Epithelial cell of proximal tubule (primary cell): ENCODE measurements at regions not wholly inside any gene's neighbourhood (a gene's known extent, or its start where the extent isn't known, plus 50 kb on each side); places are given as distances from the start of the nearest gene placed in this dataset.

Experiments
- DNase-seq: peaks from one replicate; pipeline ENCODE4 v3.0.0-alpha.2; 2011; ENCODE audit warnings: low read depth
- H3K4me3 ChIP-seq: 2 replicates; pipeline ENCODE4 v1.5.1; 2011; ENCODE audit warnings: low read depth, mild to moderate bottlenecking, low read length
- TF ChIP-seq, protein P1 (sequence below): conservative IDR thresholded peaks from 2 replicates; pipeline ENCODE4 v1.5.1; 2012; ENCODE audit warnings: low read depth, mild to moderate bottlenecking, low read length

DNA sequence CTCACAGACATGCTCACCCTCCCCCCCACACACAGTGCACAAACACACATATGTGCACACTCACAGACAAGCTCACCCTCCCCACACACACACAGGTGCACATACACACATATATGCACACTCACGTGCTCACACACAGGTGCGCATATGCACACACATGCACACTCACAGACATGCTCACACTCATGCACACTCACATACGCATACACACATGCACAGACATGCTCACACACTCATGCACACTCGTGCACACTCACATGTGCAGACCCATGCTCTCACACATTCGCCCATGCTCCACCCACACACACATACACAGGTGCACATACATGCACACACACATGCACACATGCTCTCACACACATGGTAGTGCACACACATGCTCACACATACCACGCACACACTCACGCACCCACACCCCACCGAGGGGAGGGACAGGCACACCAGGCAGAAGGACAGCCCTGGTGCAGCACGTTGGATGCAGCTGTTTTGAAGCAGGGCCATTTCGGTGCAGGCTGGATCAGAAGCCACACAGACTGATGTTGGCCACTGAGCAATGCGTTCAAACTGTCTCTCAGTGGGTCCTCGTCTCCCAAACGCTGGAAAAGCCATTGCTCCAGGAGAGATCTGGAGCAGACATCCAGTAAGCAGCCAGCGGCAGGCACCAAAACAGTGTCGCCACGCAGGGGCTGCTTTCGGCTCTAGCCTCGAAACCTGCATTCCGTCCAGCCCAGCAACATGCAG, 86.2 kb upstream of the ZNF469 start:
- TF ChIP-seq, protein P1, sequence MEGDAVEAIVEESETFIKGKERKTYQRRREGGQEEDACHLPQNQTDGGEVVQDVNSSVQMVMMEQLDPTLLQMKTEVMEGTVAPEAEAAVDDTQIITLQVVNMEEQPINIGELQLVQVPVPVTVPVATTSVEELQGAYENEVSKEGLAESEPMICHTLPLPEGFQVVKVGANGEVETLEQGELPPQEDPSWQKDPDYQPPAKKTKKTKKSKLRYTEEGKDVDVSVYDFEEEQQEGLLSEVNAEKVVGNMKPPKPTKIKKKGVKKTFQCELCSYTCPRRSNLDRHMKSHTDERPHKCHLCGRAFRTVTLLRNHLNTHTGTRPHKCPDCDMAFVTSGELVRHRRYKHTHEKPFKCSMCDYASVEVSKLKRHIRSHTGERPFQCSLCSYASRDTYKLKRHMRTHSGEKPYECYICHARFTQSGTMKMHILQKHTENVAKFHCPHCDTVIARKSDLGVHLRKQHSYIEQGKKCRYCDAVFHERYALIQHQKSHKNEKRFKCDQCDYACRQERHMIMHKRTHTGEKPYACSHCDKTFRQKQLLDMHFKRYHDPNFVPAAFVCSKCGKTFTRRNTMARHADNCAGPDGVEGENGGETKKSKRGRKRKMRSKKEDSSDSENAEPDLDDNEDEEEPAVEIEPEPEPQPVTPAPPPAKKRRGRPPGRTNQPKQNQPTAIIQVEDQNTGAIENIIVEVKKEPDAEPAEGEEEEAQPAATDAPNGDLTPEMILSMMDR, result no peak
- DNase-seq, result no peak
- no peak overlapping the region for H3K4me3 ChIP-seq

- DNase-seq, result no peak
- TF ChIP-seq, protein P1, result no peak
- no peak overlapping the region for H3K4me3 ChIP-seq
Observed at GRCh38 chr16:88297178-88297720, 85.5 kb upstream of the ZNF469 start.

- no peak for DNase-seq
- H3K4me3 ChIP-seq, result no peak overlapping the region
- TF ChIP-seq, protein P1, result no peak
Observed at GRCh38 chr16:88298181-88298832, 84.5 kb upstream of the ZNF469 start.

GRCh38 chr16:88298833-88299745, 83.7 kb upstream of the ZNF469 start:
- TF ChIP-seq, protein P1, result no peak
- no peak overlapping the region for H3K4me3 ChIP-seq
- no peak for DNase-seq

DNA sequence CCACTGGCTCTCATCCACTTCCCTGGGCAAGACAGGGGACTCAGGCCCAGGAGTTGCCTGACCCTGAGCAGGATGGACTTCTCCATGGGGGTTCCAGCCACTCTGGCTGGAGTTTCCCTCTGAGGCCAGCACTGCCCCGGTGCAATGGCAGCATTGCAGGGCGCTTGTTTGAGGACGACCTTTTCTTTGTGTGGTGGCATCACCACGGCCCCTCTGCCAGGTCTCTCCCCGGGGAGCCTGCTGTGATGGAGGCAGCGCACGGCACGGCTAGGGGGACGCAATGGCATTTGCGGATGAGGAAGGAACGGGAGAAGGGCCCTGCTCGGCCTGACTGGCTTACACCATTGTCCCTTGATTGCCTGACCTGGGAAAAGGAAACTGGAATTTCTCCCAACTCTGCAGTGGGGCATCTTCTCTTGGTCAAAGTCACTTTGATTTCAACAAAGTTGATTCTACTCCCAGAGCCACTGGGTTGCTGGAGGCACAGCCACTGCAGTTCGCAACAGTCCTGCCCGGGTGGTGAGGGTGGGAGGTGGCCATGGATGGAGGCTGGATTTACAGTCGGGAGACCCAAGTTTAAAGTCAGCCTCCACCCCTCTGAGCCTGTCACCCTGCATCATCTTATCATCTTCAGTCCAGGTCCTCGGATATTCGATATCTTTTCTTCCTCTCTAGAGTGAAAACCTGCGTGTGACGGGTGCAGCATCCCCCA, 82.9 kb upstream of the ZNF469 start:
- no peak overlapping the region for H3K4me3 ChIP-seq
- DNase-seq, result no peak
- TF ChIP-seq, protein P1, result no peak

GRCh38 chr16:88300463-88300835, 82.3 kb upstream of the ZNF469 start:
- no peak for DNase-seq
- TF ChIP-seq, protein P1, result no peak
- H3K4me3 ChIP-seq, result no peak overlapping the region
